ENCODE measurements at regions not wholly inside any gene's neighbourhood (a gene's known extent, or its start where the extent isn't known, plus 50 kb on each side); places are given as distances from the start of the nearest gene placed in this dataset.

DNA sequence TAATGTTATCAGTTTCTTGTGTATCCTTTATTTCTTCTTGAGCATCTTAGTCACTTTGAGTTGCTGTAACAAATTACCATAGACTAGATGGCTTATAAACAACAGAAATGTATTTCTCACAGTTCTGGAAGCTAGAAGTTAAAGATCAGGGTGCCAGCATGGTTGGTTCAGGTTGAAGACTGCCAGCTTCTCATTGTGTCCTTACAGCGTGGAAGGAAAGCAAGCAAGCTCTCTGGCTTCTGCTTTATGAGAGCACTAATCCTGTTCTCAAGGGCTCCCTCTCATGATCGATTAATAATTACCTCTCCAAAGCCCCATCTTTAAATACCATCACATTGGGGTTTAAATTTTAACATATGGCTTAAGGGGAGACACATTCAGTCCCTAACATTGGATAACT, 497.2 kb downstream of the RAPGEF2 start:
- Histone ChIP-seq H3K27me3 (ENCODE audit: control insufficient read depth in 1 of 2, insufficient read depth in 2 of 2, low read length in 1 of 2) (no peaks in the 10 kb centered on the region), H3K4me1 (ENCODE audit: control insufficient read depth in 1 of 2, insufficient read depth in 2 of 2, low read length in 2 of 2) (no peaks in the 10 kb centered on the region), H3K36me3 (ENCODE audit: control insufficient read depth in 1 of 2, insufficient read depth in 2 of 2, low read length in 1 of 2) (no peaks in the 10 kb centered on the region), H3K9me3 (ENCODE audit: control insufficient read depth, low read length) (no peaks in the 10 kb centered on the region), H3K27ac (ENCODE audit: low read depth in 1 of 2, low read length in 2 of 2) (no peak overlapping the region), H3K4me3 (ENCODE audit: low read length in 2 of 2) (no peak overlapping the region)
- WGBS, 2 donors = 71 to 79% methylated on average over 2 of the region's 2 CpGs
- ATAC-seq (ENCODE audit: low FRiP score) (no peak), DNase-seq (no peak)
- intact Hi-C loops (cut with DNase I) = no loop called here

DNA sequence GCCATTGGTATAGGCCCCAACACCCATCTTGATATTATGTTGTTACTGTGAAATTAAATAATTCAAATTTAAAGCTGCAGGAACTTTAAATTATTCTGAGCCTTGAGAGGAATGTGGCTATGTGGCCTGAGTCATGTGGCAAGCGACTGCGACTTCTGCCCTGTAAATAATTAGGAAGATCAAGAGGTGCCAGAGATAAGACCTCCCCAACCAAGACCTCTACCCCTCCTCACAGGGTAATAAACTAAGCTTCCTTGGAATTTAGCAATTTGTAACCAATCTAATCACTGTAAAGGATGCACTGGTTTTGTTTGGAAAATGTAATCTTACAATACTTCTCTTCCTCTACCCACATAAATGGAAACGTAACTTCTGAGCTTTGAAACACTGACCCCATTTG, 501.9 kb downstream of the RAPGEF2 start:
- no peak for ATAC-seq (ENCODE audit: low FRiP score)
- 69 to 73% methylated on average over 3 of the region's 3 CpGs for WGBS, 2 donors
- H3K9me3 ChIP-seq (ENCODE audit: control insufficient read depth, low read length) = peaks cover 2% of the 10 kb centered on the region
- H3K27ac ChIP-seq (ENCODE audit: low read depth in 1 of 2, low read length in 2 of 2) = no peak overlapping the region
- H3K27me3 ChIP-seq (ENCODE audit: control insufficient read depth in 1 of 2, insufficient read depth in 2 of 2, low read length in 1 of 2) = no peaks in the 10 kb centered on the region
- DNase-seq = no peak
- intact Hi-C loops (cut with DNase I) = no loop called here
- H3K4me3 ChIP-seq (ENCODE audit: low read length in 2 of 2) = no peak overlapping the region
- no peaks in the 10 kb centered on the region for H3K4me1 ChIP-seq (ENCODE audit: control insufficient read depth in 1 of 2, insufficient read depth in 2 of 2, low read length in 2 of 2)
- H3K36me3 ChIP-seq (ENCODE audit: control insufficient read depth in 1 of 2, insufficient read depth in 2 of 2, low read length in 1 of 2) = no peaks in the 10 kb centered on the region

DNA sequence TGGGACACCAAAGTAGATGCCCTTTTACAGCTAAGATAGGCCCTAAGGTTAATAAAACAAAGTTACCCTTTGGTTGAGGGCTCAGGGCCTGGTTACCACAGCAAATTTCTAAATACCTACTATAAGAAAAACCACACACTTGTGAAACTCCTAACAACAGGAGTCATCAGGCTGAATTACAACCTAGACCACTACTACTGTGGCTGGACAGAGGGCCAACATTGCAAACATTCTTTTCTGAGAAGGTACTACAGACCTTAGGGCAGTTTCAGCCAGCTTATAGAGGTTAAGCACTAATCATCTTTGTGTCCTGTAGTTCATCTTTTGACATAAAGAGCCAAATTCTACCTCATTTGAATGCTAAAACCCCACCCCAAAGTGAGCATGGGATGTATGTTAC, 504.0 kb downstream of the RAPGEF2 start:
- intact Hi-C loops (cut with DNase I) = no loop called here
- ATAC-seq (ENCODE audit: low FRiP score) = no peak
- no peak for DNase-seq
- peaks cover 2% of the 10 kb centered on the region for H3K9me3 ChIP-seq (ENCODE audit: control insufficient read depth, low read length)
- H3K36me3 ChIP-seq (ENCODE audit: control insufficient read depth in 1 of 2, insufficient read depth in 2 of 2, low read length in 1 of 2) = no peaks in the 10 kb centered on the region
- no peak overlapping the region for H3K4me3 ChIP-seq (ENCODE audit: low read length in 2 of 2)
- no peak overlapping the region for H3K27ac ChIP-seq (ENCODE audit: low read depth in 1 of 2, low read length in 2 of 2)
- H3K4me1 ChIP-seq (ENCODE audit: control insufficient read depth in 1 of 2, insufficient read depth in 2 of 2, low read length in 2 of 2) = no peaks in the 10 kb centered on the region
- H3K27me3 ChIP-seq (ENCODE audit: control insufficient read depth in 1 of 2, insufficient read depth in 2 of 2, low read length in 1 of 2) = no peaks in the 10 kb centered on the region

DNA sequence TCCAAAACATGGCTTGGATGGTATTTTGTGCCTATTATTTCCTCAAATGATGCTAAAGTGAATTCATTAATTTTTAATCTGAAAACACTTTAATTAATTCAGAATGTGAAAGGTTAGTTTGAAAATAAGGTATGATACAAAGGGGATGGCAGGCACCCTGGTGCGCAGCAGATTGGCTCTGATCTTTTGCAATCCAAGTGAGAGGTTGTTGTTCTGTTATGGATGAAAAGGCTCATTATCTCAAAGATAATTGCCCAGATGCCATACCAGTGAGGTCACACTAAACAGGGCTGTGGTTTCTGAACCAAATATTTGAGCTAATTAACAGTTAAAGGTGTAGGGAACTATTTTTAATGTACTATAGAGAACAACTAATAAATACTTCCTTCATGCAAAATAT, 504.9 kb downstream of the RAPGEF2 start:
- H3K4me1 ChIP-seq (ENCODE audit: control insufficient read depth in 1 of 2, insufficient read depth in 2 of 2, low read length in 2 of 2) = no peaks in the 10 kb centered on the region
- intact Hi-C loops (cut with DNase I) = no loop called here
- no peak overlapping the region for H3K4me3 ChIP-seq (ENCODE audit: low read length in 2 of 2)
- 89 to 97% methylated on average over 1 of the region's 1 CpG for WGBS, 2 donors
- H3K27me3 ChIP-seq (ENCODE audit: control insufficient read depth in 1 of 2, insufficient read depth in 2 of 2, low read length in 1 of 2) = no peaks in the 10 kb centered on the region
- DNase-seq = no peak
- H3K9me3 ChIP-seq (ENCODE audit: control insufficient read depth, low read length) = peaks cover 2% of the 10 kb centered on the region
- no peak for ATAC-seq (ENCODE audit: low FRiP score)
- H3K36me3 ChIP-seq (ENCODE audit: control insufficient read depth in 1 of 2, insufficient read depth in 2 of 2, low read length in 1 of 2) = no peaks in the 10 kb centered on the region
- no peak overlapping the region for H3K27ac ChIP-seq (ENCODE audit: low read depth in 1 of 2, low read length in 2 of 2)

DNA sequence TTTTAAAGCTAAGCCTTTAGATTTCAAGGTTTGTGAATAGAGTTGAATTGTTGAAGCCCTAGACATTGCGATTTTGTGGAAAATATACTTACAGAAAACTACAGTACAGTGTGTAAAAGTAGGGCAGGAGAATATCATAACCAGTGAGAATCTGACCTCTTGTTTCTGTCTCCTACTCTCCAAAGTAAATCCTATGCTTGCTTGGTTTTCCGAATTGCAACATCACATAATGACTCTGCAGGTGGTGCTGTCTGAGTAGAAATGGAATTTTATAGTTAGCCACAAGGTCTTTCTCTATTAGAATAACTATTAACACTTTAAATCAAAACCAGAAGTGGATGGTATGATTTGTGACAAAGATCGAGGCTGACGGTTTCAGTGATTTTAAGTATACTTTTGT, 505.6 kb downstream of the RAPGEF2 start:
- intact Hi-C loops (cut with DNase I) = no loop called here
- 88 to 94% methylated on average over 4 of the region's 4 CpGs for whole genome bisulfite sequencing, 2 donors

DNA sequence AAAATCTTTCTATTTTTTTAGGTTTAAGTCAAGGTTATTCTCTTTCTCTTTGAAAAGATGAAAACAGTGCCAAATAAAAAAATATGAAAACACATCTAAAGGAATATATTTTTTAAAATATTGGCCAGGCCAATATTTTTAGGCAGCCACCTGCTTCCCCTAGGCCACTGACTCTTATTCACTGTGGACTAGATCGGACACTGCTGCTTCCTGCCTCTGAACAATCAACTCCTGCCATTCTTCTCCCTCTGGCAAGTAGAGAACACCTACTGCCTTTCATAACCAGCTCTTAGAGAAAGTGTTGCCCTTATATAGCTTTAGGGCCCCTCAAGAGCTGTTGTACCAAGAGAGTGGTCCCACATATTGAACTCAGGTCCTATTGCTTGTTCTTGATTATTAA, 529.2 kb downstream of the RAPGEF2 start:
- no peak overlapping the region for H3K4me3 ChIP-seq (ENCODE audit: low read length in 2 of 2)
- WGBS, 2 donors = 56 to 71% methylated on average over 1 of the region's 1 CpG
- no peaks in the 10 kb centered on the region for H3K36me3 ChIP-seq (ENCODE audit: control insufficient read depth in 1 of 2, insufficient read depth in 2 of 2, low read length in 1 of 2)
- no peaks in the 10 kb centered on the region for H3K4me1 ChIP-seq (ENCODE audit: control insufficient read depth in 1 of 2, insufficient read depth in 2 of 2, low read length in 2 of 2)
- intact Hi-C loops (cut with DNase I) = no loop called here
- no peak overlapping the region for H3K27ac ChIP-seq (ENCODE audit: low read depth in 1 of 2, low read length in 2 of 2)
- peaks cover 1% of the 10 kb centered on the region for H3K9me3 ChIP-seq (ENCODE audit: control insufficient read depth, low read length)
- DNase-seq = no peak
- H3K27me3 ChIP-seq (ENCODE audit: control insufficient read depth in 1 of 2, insufficient read depth in 2 of 2, low read length in 1 of 2) = no peaks in the 10 kb centered on the region
- ATAC-seq (ENCODE audit: low FRiP score) = no peak

More for the DNA sequence above, 505.6 kb downstream of the RAPGEF2 start:
- H3K36me3 ChIP-seq (ENCODE audit: control insufficient read depth in 1 of 2, insufficient read depth in 2 of 2, low read length in 1 of 2) = no peaks in the 10 kb centered on the region
- H3K4me3 ChIP-seq (ENCODE audit: low read length in 2 of 2) = no peak overlapping the region
- peaks cover 2% of the 10 kb centered on the region for H3K9me3 ChIP-seq (ENCODE audit: control insufficient read depth, low read length)
- DNase-seq = no peak
- no peak for ATAC-seq (ENCODE audit: low FRiP score)
- no peaks in the 10 kb centered on the region for H3K27me3 ChIP-seq (ENCODE audit: control insufficient read depth in 1 of 2, insufficient read depth in 2 of 2, low read length in 1 of 2)
- no peaks in the 10 kb centered on the region for H3K4me1 ChIP-seq (ENCODE audit: control insufficient read depth in 1 of 2, insufficient read depth in 2 of 2, low read length in 2 of 2)
- no peak overlapping the region for H3K27ac ChIP-seq (ENCODE audit: low read depth in 1 of 2, low read length in 2 of 2)

DNA sequence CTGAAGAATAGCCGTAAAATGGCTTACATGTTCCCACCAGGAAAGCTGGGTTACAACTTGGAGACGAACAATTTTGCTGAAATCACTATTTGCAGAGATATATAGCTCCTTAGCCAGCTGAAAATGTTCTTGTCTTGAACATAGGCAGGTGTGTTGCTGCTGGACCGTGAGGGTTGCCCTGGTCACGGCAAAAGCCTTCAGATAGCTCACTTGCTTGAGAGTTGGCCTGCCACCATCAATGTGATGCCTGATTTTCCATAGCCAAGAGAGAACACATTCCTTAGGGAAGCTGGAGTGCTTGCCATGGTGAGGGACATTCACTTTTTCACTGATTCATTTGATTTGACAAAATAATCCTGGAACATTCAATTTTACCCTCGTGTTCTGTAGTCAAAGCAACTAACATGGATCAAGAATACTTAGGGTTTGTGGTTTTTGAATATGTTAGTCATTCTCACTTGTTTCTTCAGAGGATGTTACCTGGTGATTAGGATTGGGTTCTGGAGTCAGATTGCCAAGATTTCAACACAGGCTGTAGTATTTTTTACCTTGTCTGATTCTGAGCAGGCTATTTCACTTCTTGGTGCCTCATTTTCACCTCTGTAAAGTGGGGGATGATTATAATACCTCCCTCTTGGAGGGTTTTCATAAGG, 536.9 kb downstream of the RAPGEF2 start:
- H3K4me1 ChIP-seq (ENCODE audit: control insufficient read depth in 1 of 2, insufficient read depth in 2 of 2, low read length in 2 of 2) = no peaks in the 10 kb centered on the region
- WGBS, 2 donors = 73 to 77% methylated on average over 5 of the region's 5 CpGs
- DNase-seq = no peak
- H3K9me3 ChIP-seq (ENCODE audit: control insufficient read depth, low read length) = no peaks in the 10 kb centered on the region
- no peaks in the 10 kb centered on the region for H3K27me3 ChIP-seq (ENCODE audit: control insufficient read depth in 1 of 2, insufficient read depth in 2 of 2, low read length in 1 of 2)
- no peak for ATAC-seq (ENCODE audit: low FRiP score)
- no peak overlapping the region for H3K4me3 ChIP-seq (ENCODE audit: low read length in 2 of 2)
- H3K27ac ChIP-seq (ENCODE audit: low read depth in 1 of 2, low read length in 2 of 2) = no peak overlapping the region
- intact Hi-C loops (cut with DNase I) = no loop called here
- no peaks in the 10 kb centered on the region for H3K36me3 ChIP-seq (ENCODE audit: control insufficient read depth in 1 of 2, insufficient read depth in 2 of 2, low read length in 1 of 2)

DNA sequence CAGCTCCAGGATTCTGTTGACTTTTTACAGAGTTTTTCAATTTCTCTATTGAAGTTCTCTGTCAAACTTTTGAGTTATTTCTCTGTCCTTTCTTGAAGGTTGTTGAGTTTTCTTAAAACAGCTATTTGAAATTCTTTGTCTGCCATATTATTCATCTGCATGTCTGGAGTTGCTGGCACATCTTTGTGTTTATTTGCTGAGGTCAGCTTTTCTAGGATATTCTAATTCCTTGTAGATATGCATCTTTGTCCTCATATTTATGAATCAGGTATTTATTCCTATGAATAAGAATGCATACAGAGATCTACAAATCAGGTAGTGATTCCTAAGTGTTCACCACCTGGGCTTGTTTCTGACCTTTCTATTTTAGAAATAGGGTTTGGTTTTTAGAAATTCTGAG, 546.4 kb downstream of the RAPGEF2 start:
- ATAC-seq (ENCODE audit: low FRiP score) = no peak
- H3K36me3 ChIP-seq (ENCODE audit: control insufficient read depth in 1 of 2, insufficient read depth in 2 of 2, low read length in 1 of 2) = no peaks in the 10 kb centered on the region
- H3K27me3 ChIP-seq (ENCODE audit: control insufficient read depth in 1 of 2, insufficient read depth in 2 of 2, low read length in 1 of 2) = no peaks in the 10 kb centered on the region
- H3K4me3 ChIP-seq (ENCODE audit: low read length in 2 of 2) = no peak overlapping the region
- DNase-seq = no peak
- intact Hi-C loops (cut with DNase I) = no loop called here
- H3K9me3 ChIP-seq (ENCODE audit: control insufficient read depth, low read length) = peaks cover 3% of the 10 kb centered on the region
- no peak overlapping the region for H3K27ac ChIP-seq (ENCODE audit: low read depth in 1 of 2, low read length in 2 of 2)
- no peaks in the 10 kb centered on the region for H3K4me1 ChIP-seq (ENCODE audit: control insufficient read depth in 1 of 2, insufficient read depth in 2 of 2, low read length in 2 of 2)

DNA sequence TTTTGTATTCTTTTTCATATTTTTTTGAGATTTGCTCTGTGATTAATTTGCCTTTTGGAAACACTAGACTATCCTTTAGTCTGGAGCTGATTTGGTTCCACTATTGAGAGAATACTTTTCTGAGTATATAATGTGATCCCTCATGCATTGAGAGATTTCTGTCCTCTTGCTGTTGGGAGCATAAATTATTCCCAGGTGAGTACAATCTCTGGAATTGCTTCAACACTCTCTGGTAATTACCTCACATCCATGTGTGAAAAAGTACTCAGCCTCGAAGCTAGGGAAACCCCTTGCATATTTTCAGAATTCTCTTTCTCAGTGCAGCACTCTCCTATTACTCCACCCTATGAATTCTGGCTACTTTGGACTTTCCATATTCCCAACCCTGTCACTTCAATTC, 550.0 kb downstream of the RAPGEF2 start:
- no peak overlapping the region for H3K27ac ChIP-seq (ENCODE audit: low read depth in 1 of 2, low read length in 2 of 2)
- H3K4me3 ChIP-seq (ENCODE audit: low read length in 2 of 2) = no peak overlapping the region
- no peaks in the 10 kb centered on the region for H3K4me1 ChIP-seq (ENCODE audit: control insufficient read depth in 1 of 2, insufficient read depth in 2 of 2, low read length in 2 of 2)
- H3K27me3 ChIP-seq (ENCODE audit: control insufficient read depth in 1 of 2, insufficient read depth in 2 of 2, low read length in 1 of 2) = no peaks in the 10 kb centered on the region
- WGBS, 2 donors = 8 to 34% methylated on average over 1 of the region's 1 CpG
- peaks cover 3% of the 10 kb centered on the region for H3K9me3 ChIP-seq (ENCODE audit: control insufficient read depth, low read length)
- ATAC-seq (ENCODE audit: low FRiP score) = no peak
- intact Hi-C loops (cut with DNase I) = no loop called here
- DNase-seq = no peak
- no peaks in the 10 kb centered on the region for H3K36me3 ChIP-seq (ENCODE audit: control insufficient read depth in 1 of 2, insufficient read depth in 2 of 2, low read length in 1 of 2)
